Smooth muscle cell (in vitro differentiated cells): ENCODE measurements at regions not wholly inside any gene's neighbourhood (a gene's known extent, or its start where the extent isn't known, plus 50 kb on each side); places are given as distances from the start of the nearest gene placed in this dataset.

Source experiments
- DNase-seq: peaks from one replicate; lab custom pipeline; 2025; ENCODE audit not compliant: unreplicated experiment; lab: John Stamatoyannopoulos, UW
- H2AFZ ChIP-seq: fragments of 200-600 bp; sonication (generic); 2 replicates; pipeline ENCODE4 v1.6.0; 2016; ENCODE audit warnings: antibody characterized with exemption, low read depth, mild to moderate bottlenecking
- H3F3A ChIP-seq: fragments of 200-600 bp; sonication (generic); 2 replicates; pipeline ENCODE4 v1.6.0; 2017; ENCODE audit warnings: antibody characterized with exemption, low read depth
- H3K27ac ChIP-seq: fragments of 200-600 bp; sonication (generic); 2 replicates; pipeline ENCODE4 v1.5.1; 2016; ENCODE audit warnings: low read depth, mild to moderate bottlenecking
- H3K27me3 ChIP-seq: fragments of 200-600 bp; sonication (generic); 2 replicates; pipeline ENCODE4 v1.6.1; 2016; ENCODE audit warnings: low read depth, mild to moderate bottlenecking
- H3K36me3 ChIP-seq: fragments of 200-600 bp; sonication (generic); 2 replicates; pipeline ENCODE4 v1.5.1; 2016; ENCODE audit warnings: low read depth
- H3K4me1 ChIP-seq: fragments of 200-600 bp; sonication (generic); 2 replicates; pipeline ENCODE4 v1.5.1; 2016; ENCODE audit warnings: low read depth
- H3K4me2 ChIP-seq: fragments of 200-600 bp; sonication (generic); 2 replicates; pipeline ENCODE4 v1.6.0; 2016; ENCODE audit warnings: mild to moderate bottlenecking
- H3K4me3 ChIP-seq: fragments of 200-600 bp; sonication (generic); 2 replicates; pipeline ENCODE4 v1.5.1; 2016; ENCODE audit warnings: mild to moderate bottlenecking
- H3K79me2 ChIP-seq: fragments of 200-600 bp; sonication (generic); 2 replicates; pipeline ENCODE4 v1.6.0; 2016; ENCODE audit warnings: low read depth, mild to moderate bottlenecking
- H3K9ac ChIP-seq: fragments of 200-600 bp; sonication (generic); 2 replicates; pipeline ENCODE4 v1.6.0; 2016; ENCODE audit warnings: low read depth
- H3K9me3 ChIP-seq: fragments of 200-600 bp; sonication (generic); replicated peaks from 2 replicates; pipeline ENCODE4 v1.5.1; 2016; ENCODE audit warnings: low read depth
- H4K20me1 ChIP-seq: fragments of 200-600 bp; sonication (generic); 2 replicates; pipeline ENCODE4 v1.6.0; 2016; ENCODE audit warnings: low read depth
- CTCF ChIP-seq: fragments of 200-600 bp; sonication (generic); IDR thresholded peaks from 2 replicates; pipeline ENCODE4 v1.5.1; 2017; ENCODE audit warnings: borderline replicate concordance, mild to moderate bottlenecking, antibody characterized with exemption; ENCODE audit not compliant: insufficient read depth, poor library complexity, severe bottlenecking
- WGBS: methylation state at CpG from one replicate; pipeline ENCODE4 v1.1.7; 2016; ENCODE audit warnings: low lambda C conversion rate; 5-methylcytosine and 5-hydroxymethylcytosine counted together

- Histone ChIP-seq H3K79me2 (no peaks in the 10 kb centered on the region), H3K9me3 (no peaks in the 10 kb centered on the region), H3K4me1 (no peaks in the 10 kb centered on the region), H3K4me2 (no peak overlapping the region), H3K9ac (no peak overlapping the region), H3K27ac (no peak overlapping the region), H2AFZ (no peak overlapping the region), H3K36me3 (no peaks in the 10 kb centered on the region), H3K4me3 (no peak overlapping the region), H3F3A (no peaks in the 10 kb centered on the region), H4K20me1 (no peaks in the 10 kb centered on the region), H3K27me3 (no peaks in the 10 kb centered on the region)
- 64% methylated on average over 8 of the region's 8 CpGs for WGBS
- no peak for DNase-seq
- TF ChIP-seq CTCF, result no peak
These were observed 80.8 kb upstream of the ANO1 start for GRCh38 chr11:69997352-69997751.

- no peaks in the 10 kb centered on the region for H3K36me3 ChIP-seq
- no peak for DNase-seq
- H3K4me1 ChIP-seq, result no peaks in the 10 kb centered on the region
- H2AFZ ChIP-seq, result no peak overlapping the region
- TF ChIP-seq CTCF, result no peak
- no peaks in the 10 kb centered on the region for H3F3A ChIP-seq
- no peak overlapping the region for H3K9ac ChIP-seq
- H3K4me2 ChIP-seq, result no peak overlapping the region
- no peak overlapping the region for H3K4me3 ChIP-seq
- no peaks in the 10 kb centered on the region for H3K9me3 ChIP-seq
- H3K27ac ChIP-seq, result no peak overlapping the region
- H4K20me1 ChIP-seq, result no peaks in the 10 kb centered on the region
- no peaks in the 10 kb centered on the region for H3K79me2 ChIP-seq
- WGBS, result 36% methylated on average over 3 of the region's 3 CpGs
- H3K27me3 ChIP-seq, result no peaks in the 10 kb centered on the region
These were observed 78.4 kb upstream of the ANO1 start for GRCh38 chr11:69999721-70000120.

- H3K4me1 ChIP-seq, result no peaks in the 10 kb centered on the region
- WGBS, result 43% methylated on average over 3 of the region's 3 CpGs
- no peaks in the 10 kb centered on the region for H4K20me1 ChIP-seq
- H3K4me3 ChIP-seq, result no peak overlapping the region
- H2AFZ ChIP-seq, result no peak overlapping the region
- no peak overlapping the region for H3K4me2 ChIP-seq
- H3K36me3 ChIP-seq, result no peaks in the 10 kb centered on the region
- no peaks in the 10 kb centered on the region for H3F3A ChIP-seq
- no peak overlapping the region for H3K9ac ChIP-seq
- no peak for DNase-seq
- H3K9me3 ChIP-seq, result no peaks in the 10 kb centered on the region
- no peaks in the 10 kb centered on the region for H3K27me3 ChIP-seq
- no peak overlapping the region for H3K27ac ChIP-seq
- H3K79me2 ChIP-seq, result no peaks in the 10 kb centered on the region
- TF ChIP-seq CTCF, result no peak
These were observed 77.9 kb upstream of the ANO1 start for GRCh38 chr11:70000228-70000627.

GRCh38 chr11:70001246-70001645 is 76.9 kb upstream of the ANO1 start:
- Histone ChIP-seq H4K20me1 (no peaks in the 10 kb centered on the region), H3K79me2 (no peaks in the 10 kb centered on the region), H3K36me3 (no peaks in the 10 kb centered on the region), H3K27ac (no peak overlapping the region), H3K4me2 (no peak overlapping the region), H3K27me3 (no peaks in the 10 kb centered on the region), H3K4me1 (no peaks in the 10 kb centered on the region), H3K4me3 (no peak overlapping the region), H3K9me3 (no peaks in the 10 kb centered on the region), H3F3A (no peaks in the 10 kb centered on the region), H2AFZ (no peak overlapping the region), H3K9ac (no peak overlapping the region)
- no peak for DNase-seq
- no peak for TF ChIP-seq CTCF
- 85% methylated on average over 6 of the region's 6 CpGs for WGBS
